Calu3 (cell line): ENCODE measurements at regions not wholly inside any gene's neighbourhood (a gene's known extent, or its start where the extent isn't known, plus 50 kb on each side); places are given as distances from the start of the nearest gene placed in this dataset.

ENCODE experiments used
- BruUV-seq: library from RNA; stranded (reverse); fragments of 400-500 nt; replicated peaks from 2 replicates; lab custom pipeline; 2021; lab: Mats Ljungman, UMichigan
- CTCF ChIA-PET: fragments of 300-600 bp; sonication (Branson Sonifier 250); formaldehyde crosslinking; loops from one replicate; lab custom pipeline; 2022; ENCODE audit warnings: antibody characterized with exemption; lab: Charles Lee
- DNase-seq: peaks from one replicate; pipeline ENCODE4 v3.0.0; 2022
- H3K27ac Mint-ChIP-seq: one replicate; pipeline ENCODE4 v1.8.0; 2022; ENCODE audit warnings: mixed read lengths; ENCODE audit not compliant: unreplicated experiment
- H3K27me3 Mint-ChIP-seq: one replicate; pipeline ENCODE4 v1.8.0; 2022; ENCODE audit warnings: mixed read lengths; ENCODE audit not compliant: unreplicated experiment
- H3K36me3 Mint-ChIP-seq: one replicate; pipeline ENCODE4 v1.8.0; 2022; ENCODE audit warnings: mild to moderate bottlenecking, moderate library complexity, mixed read lengths; ENCODE audit not compliant: insufficient read depth, unreplicated experiment
- H3K4me1 Mint-ChIP-seq: one replicate; pipeline ENCODE4 v1.8.0; 2022; ENCODE audit warnings: mild to moderate bottlenecking, low read depth, mixed read lengths; ENCODE audit not compliant: unreplicated experiment
- H3K4me3 Mint-ChIP-seq: one replicate; pipeline ENCODE4 v1.8.0; 2022; ENCODE audit warnings: mild to moderate bottlenecking, low read depth, moderate library complexity, mixed read lengths; ENCODE audit not compliant: unreplicated experiment
- H3K9me3 Mint-ChIP-seq: one replicate; pipeline ENCODE4 v1.8.0; 2022; ENCODE audit warnings: low read depth, mixed read lengths; ENCODE audit not compliant: unreplicated experiment
- intact Hi-C: fragments of 100-400 bp; cut with micrococcal nuclease; formaldehyde crosslinking; loops from one replicate; pipeline ENCODE4 v1.10.0; 2022; ENCODE audit not compliant: unreplicated experiment
- TF ChIP-seq, protein P1 (sequence below): fragments of 200-600 bp; IDR thresholded peaks from one replicate; pipeline ENCODE4 v1.8.0; 2022; ENCODE audit warnings: antibody characterized with exemption; ENCODE audit not compliant: unreplicated experiment

- H3K27ac Mint-ChIP-seq, result no peak overlapping the region
- CTCF ChIA-PET, result no interaction called here
These were observed 153.2 kb downstream of the FGF10 start for GRCh38 chr5:44236040-44236439.

DNA sequence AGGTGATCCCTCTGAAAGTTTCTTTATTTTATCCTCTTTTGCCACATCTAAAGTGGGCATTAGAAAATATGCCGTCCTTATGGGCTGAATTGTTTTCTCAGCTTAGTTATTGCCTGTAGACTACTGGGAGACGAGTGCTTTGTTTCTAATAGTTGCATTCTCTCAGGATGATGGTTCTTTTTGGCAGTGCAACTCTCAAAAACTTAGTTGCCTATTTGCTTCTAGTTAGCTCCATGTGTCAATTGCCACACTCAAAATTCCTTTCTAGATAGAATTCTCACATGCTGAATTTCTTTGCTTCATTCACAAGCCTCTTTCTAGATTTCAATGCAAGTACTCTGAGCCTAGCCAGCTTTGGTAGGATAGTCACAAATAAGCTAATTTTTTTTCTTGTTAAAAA lies 155.5 kb downstream of the FGF10 start:
- intact Hi-C loops, result no loop called here
- Mint-ChIP-seq H3K27ac (no peak overlapping the region), H3K9me3 (no peaks in the 10 kb centered on the region), H3K27me3 (no peaks in the 10 kb centered on the region), H3K4me3 (no peak overlapping the region), H3K36me3 (no peaks in the 10 kb centered on the region), H3K4me1 (peaks cover 8% of the 10 kb centered on the region)
- CTCF ChIA-PET, result no interaction called here
- TF ChIP-seq, protein P1, sequence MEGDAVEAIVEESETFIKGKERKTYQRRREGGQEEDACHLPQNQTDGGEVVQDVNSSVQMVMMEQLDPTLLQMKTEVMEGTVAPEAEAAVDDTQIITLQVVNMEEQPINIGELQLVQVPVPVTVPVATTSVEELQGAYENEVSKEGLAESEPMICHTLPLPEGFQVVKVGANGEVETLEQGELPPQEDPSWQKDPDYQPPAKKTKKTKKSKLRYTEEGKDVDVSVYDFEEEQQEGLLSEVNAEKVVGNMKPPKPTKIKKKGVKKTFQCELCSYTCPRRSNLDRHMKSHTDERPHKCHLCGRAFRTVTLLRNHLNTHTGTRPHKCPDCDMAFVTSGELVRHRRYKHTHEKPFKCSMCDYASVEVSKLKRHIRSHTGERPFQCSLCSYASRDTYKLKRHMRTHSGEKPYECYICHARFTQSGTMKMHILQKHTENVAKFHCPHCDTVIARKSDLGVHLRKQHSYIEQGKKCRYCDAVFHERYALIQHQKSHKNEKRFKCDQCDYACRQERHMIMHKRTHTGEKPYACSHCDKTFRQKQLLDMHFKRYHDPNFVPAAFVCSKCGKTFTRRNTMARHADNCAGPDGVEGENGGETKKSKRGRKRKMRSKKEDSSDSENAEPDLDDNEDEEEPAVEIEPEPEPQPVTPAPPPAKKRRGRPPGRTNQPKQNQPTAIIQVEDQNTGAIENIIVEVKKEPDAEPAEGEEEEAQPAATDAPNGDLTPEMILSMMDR, result no peak
- BruUV-seq, result no TSS peak
- no peak for DNase-seq

More at GRCh38 chr5:44236040-44236439, 153.2 kb downstream of the FGF10 start:
- H3K4me3 Mint-ChIP-seq, result no peak overlapping the region
- TF ChIP-seq, protein P1, result no peak
- H3K4me1 Mint-ChIP-seq, result no peaks in the 10 kb centered on the region
- intact Hi-C loops, result no loop called here
- no peaks in the 10 kb centered on the region for H3K36me3 Mint-ChIP-seq
- no peak for DNase-seq
- H3K27me3 Mint-ChIP-seq, result no peaks in the 10 kb centered on the region
- H3K9me3 Mint-ChIP-seq, result no peaks in the 10 kb centered on the region
- BruUV-seq, result no TSS peak

DNA sequence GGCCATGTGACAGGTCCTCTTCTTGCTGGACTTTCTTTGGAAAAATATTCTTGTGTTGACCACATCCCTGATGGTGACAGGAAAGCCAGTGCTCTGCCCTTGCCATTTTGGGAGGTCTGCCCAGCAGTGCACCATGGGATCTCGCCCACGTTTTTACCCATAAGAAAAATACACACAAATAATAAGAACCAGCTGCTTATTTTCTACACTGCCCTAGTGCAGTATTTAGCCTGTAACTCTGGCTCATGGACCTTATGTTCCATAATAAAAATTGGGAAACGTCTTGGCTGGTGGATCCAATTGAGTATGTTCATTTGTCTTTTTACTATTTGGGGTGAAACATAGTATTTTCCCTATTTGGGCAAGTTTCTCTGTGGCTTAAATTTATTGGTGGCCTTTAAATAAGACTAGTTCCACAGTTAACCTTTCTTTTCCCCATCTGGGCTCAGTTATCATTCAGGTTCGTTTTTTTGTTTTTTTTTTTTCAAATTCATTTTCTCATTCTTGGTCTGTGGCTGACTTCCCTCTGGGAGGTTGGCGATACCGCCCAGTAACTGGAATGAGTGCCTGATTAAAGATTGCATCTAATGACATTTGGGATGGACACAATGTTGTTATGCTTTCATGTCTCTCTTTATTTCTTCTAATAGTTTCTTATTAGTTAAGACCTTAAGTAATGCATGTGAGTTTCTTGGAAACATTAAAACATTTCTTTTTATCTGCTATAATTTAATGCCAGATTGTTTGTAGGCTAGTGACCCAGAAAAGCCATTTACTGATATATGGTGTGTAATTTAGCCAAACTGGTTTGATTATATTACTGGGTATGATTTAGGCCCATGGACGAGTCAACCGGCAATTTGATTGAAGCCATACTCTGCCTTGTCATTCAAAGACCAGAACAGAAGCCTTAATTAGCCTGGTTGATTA lies 163.7 kb downstream of the FGF10 start:
- H3K4me1 Mint-ChIP-seq, result peaks cover 8% of the 10 kb centered on the region
- BruUV-seq, result no TSS peak
- DNase-seq, result no peak
- TF ChIP-seq, protein P1, result no peak
- intact Hi-C loops, result no loop called here
- H3K27me3 Mint-ChIP-seq, result no peaks in the 10 kb centered on the region
- CTCF ChIA-PET, result no interaction called here
- H3K36me3 Mint-ChIP-seq, result no peaks in the 10 kb centered on the region
- no peak overlapping the region for H3K27ac Mint-ChIP-seq
- H3K9me3 Mint-ChIP-seq, result peaks cover 4% of the 10 kb centered on the region
- no peak overlapping the region for H3K4me3 Mint-ChIP-seq

GRCh38 chr5:44199408-44199807 lies 189.8 kb downstream of the FGF10 start:
- intact Hi-C loops, result no loop called here
- no TSS peak for BruUV-seq
- no peaks in the 10 kb centered on the region for H3K4me1 Mint-ChIP-seq
- no peaks in the 10 kb centered on the region for H3K27me3 Mint-ChIP-seq
- H3K4me3 Mint-ChIP-seq, result no peak overlapping the region
- peaks cover 6% of the 10 kb centered on the region for H3K9me3 Mint-ChIP-seq
- no peak for DNase-seq
- H3K27ac Mint-ChIP-seq, result no peak overlapping the region
- CTCF ChIA-PET, result no interaction called here
- H3K36me3 Mint-ChIP-seq, result no peaks in the 10 kb centered on the region
- TF ChIP-seq, protein P1, result no peak
